ENCODE measurements at regions not wholly inside any gene's neighbourhood (a gene's known extent, or its start where the extent isn't known, plus 50 kb on each side); places are given as distances from the start of the nearest gene placed in this dataset.

DNA sequence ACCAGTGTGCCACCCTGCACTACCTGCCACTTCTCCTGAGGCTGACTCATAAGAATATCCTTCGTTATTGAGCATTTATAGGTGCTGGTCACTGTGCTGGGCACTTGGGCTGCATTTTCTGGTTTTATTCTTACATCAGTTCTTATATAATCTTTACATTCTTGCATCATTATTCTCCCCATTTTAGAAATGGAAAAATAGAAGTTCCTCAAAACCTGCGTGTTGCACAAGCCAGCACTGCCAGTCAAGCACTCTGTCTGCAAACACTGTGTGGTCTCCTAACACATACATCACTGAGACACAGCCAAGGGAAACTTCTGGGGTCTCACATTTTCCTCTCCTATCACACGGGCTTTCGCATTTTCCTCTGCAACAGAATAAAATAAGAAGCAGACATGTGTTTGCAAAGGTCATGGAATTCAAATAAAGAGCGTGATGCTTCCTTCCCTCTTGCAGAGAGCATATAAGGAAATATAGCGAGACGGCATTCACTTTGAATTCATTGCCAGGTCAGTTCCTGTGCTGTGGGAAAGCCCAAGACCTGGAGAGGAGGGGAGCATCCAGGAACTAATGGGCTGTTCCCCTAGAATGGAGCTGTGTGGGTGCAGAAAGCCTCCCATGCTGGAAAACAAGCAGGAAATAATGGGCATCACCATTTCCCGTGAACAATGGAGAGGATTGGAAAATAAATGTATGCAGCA is 73.9 kb upstream of the SEZ6L start:
- TF ChIP-seq GABPB1 (CRISPR knock-in tag; IDR thresholded peaks at IDR 0.05) (no peak), HDAC3 (IDR thresholded peaks at IDR 0.05; ENCODE audit: borderline replicate concordance, partially characterized antibody) (no peak), ELF4 (CRISPR knock-in tag; IDR thresholded peaks at IDR 0.05) (no peak), EZH2 (IDR thresholded peaks at IDR 0.05; ENCODE audit: borderline replicate concordance, low read depth, low read length) (no peak), CTBP1 (IDR thresholded peaks at IDR 0.05; ENCODE audit: borderline replicate concordance) (no peak), ERF (CRISPR knock-in tag; IDR thresholded peaks at IDR 0.05) (no peak)
